HL-60 (cell line): ENCODE measurements at regions not wholly inside any gene's neighbourhood (a gene's known extent, or its start where the extent isn't known, plus 50 kb on each side); places are given as distances from the start of the nearest gene placed in this dataset.
"Not testable (repeated sequence)": the region's sequence is repeated elsewhere in the genome, so short reads cannot be mapped to it uniquely, and the experiment has no call there.

Source experiments
- DNase-seq, 2 experiments: peaks; one replicate each; pipeline ENCODE4 v3.0.0-alpha.2; 2010 to 2020; ENCODE audit warnings: low read depth in 1 of 2, low spot score in 1 of 2
- H3K27ac ChIP-seq: fragments of 250-450 bp; sonication (Bioruptor Pico); replicated peaks from 2 replicates; pipeline ENCODE4 v1.5.1; 2020; ENCODE audit warnings: mild to moderate bottlenecking, moderate library complexity
- H3K27me3 ChIP-seq: fragments of 250-450 bp; sonication (Bioruptor Pico); 2 replicates; pipeline ENCODE4 v1.5.1; 2021; ENCODE audit warnings: mild to moderate bottlenecking, moderate library complexity; ENCODE audit not compliant: insufficient read depth, poor library complexity, severe bottlenecking
- H3K4me3 ChIP-seq: replicated peaks from 2 replicates; pipeline ENCODE4 v1.5.1; 2011; ENCODE audit warnings: mild to moderate bottlenecking, control low read depth, low read length; ENCODE audit not compliant: insufficient read depth
- GABPA ChIP-seq: IDR thresholded peaks from 2 replicates; pipeline ENCODE4 v1.6.1; 2012; ENCODE audit warnings: low read depth
- POLR2AphosphoS5 ChIP-seq: IDR thresholded peaks from 2 replicates; pipeline ENCODE4 v1.6.1; 2012; ENCODE audit warnings: low read depth
- SPI1 ChIP-seq: IDR thresholded peaks from 2 replicates; pipeline ENCODE4 v1.6.1; 2012; ENCODE audit warnings: low read depth, mild to moderate bottlenecking, borderline replicate concordance
- TF ChIP-seq, protein P1 (sequence below): IDR thresholded peaks from 2 replicates; pipeline ENCODE4 v1.6.1; 2012; ENCODE audit warnings: low read depth; ENCODE audit not compliant: insufficient replicate concordance
- TF ChIP-seq, protein P2 (sequence below): IDR thresholded peaks from one replicate; pipeline ENCODE4 v1.5.1; 2011; ENCODE audit warnings: low read length, control low read depth, inconsistent platforms; ENCODE audit not compliant: insufficient read depth

- TF ChIP-seq SPI1: no peak
These were observed 95.7 kb upstream of the NCAM2 start for GRCh38 chr21:20902511-20902910.

GRCh38 chr21:20902998-20903397 is 95.2 kb upstream of the NCAM2 start:
- H3K4me3 ChIP-seq: no peak overlapping the region
- H3K27me3 ChIP-seq: no peaks in the 10 kb centered on the region
- no peak overlapping the region for H3K27ac ChIP-seq
- TF ChIP-seq GABPA (no peak), POLR2AphosphoS5 (no peak), SPI1 (no peak)
- TF ChIP-seq, protein P1, sequence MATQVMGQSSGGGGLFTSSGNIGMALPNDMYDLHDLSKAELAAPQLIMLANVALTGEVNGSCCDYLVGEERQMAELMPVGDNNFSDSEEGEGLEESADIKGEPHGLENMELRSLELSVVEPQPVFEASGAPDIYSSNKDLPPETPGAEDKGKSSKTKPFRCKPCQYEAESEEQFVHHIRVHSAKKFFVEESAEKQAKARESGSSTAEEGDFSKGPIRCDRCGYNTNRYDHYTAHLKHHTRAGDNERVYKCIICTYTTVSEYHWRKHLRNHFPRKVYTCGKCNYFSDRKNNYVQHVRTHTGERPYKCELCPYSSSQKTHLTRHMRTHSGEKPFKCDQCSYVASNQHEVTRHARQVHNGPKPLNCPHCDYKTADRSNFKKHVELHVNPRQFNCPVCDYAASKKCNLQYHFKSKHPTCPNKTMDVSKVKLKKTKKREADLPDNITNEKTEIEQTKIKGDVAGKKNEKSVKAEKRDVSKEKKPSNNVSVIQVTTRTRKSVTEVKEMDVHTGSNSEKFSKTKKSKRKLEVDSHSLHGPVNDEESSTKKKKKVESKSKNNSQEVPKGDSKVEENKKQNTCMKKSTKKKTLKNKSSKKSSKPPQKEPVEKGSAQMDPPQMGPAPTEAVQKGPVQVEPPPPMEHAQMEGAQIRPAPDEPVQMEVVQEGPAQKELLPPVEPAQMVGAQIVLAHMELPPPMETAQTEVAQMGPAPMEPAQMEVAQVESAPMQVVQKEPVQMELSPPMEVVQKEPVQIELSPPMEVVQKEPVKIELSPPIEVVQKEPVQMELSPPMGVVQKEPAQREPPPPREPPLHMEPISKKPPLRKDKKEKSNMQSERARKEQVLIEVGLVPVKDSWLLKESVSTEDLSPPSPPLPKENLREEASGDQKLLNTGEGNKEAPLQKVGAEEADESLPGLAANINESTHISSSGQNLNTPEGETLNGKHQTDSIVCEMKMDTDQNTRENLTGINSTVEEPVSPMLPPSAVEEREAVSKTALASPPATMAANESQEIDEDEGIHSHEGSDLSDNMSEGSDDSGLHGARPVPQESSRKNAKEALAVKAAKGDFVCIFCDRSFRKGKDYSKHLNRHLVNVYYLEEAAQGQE: no peak
- TF ChIP-seq, protein P2, sequence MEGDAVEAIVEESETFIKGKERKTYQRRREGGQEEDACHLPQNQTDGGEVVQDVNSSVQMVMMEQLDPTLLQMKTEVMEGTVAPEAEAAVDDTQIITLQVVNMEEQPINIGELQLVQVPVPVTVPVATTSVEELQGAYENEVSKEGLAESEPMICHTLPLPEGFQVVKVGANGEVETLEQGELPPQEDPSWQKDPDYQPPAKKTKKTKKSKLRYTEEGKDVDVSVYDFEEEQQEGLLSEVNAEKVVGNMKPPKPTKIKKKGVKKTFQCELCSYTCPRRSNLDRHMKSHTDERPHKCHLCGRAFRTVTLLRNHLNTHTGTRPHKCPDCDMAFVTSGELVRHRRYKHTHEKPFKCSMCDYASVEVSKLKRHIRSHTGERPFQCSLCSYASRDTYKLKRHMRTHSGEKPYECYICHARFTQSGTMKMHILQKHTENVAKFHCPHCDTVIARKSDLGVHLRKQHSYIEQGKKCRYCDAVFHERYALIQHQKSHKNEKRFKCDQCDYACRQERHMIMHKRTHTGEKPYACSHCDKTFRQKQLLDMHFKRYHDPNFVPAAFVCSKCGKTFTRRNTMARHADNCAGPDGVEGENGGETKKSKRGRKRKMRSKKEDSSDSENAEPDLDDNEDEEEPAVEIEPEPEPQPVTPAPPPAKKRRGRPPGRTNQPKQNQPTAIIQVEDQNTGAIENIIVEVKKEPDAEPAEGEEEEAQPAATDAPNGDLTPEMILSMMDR: no peak
- no peak for DNase-seq

More at GRCh38 chr21:20902511-20902910, 95.7 kb upstream of the NCAM2 start:
- no peaks in the 10 kb centered on the region for H3K27me3 ChIP-seq
- DNase-seq: no peak
- no peak overlapping the region for H3K4me3 ChIP-seq
- H3K27ac ChIP-seq: no peak overlapping the region

DNA sequence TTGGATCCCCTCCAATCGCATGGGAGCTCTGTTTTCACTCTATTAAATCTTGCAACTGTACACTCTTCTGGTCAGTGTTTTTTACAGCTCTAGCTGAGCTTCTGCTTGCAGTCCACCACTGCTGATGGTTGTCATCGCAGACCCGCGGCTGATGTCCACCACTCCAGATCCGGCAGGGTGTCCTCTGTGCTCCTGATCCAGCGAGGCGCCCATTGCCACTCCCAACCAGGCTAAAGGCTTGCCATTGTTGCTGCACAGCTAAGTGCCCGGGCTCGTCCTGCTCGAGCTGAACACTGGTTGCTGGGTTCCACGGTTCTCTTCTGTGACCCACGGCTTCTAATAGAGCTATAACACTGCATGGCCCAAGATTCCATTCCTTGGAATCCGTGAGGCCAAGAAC is 70.7 kb upstream of the NCAM2 start:
- not testable (repeated sequence) for H3K27ac ChIP-seq, H3K4me3 ChIP-seq, H3K27me3 ChIP-seq, DNase-seq

DNA sequence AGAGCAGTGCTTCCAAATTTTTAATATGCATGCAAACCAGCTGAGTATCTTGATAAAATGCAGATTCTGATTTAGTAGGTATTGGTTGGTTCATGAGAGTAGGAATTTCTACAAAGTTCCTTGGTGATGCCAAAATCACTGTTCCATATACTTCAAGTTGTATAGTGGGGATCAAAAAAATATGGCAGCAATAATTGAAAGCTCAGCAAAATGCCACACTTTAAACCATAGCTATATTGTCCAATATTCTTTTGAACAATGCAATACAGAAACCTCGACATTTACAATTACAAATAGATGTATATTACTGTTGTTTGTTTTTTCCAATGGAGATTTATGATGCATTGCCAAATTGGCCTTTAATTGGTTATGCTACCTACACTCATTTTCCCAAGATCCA is 55.7 kb upstream of the NCAM2 start:
- no peak for TF ChIP-seq GABPA
- TF ChIP-seq, protein P2: no peak
- no peak for TF ChIP-seq SPI1
- TF ChIP-seq, protein P1: no peak
- no peak for TF ChIP-seq POLR2AphosphoS5
- H3K4me3 ChIP-seq: no peak overlapping the region

DNA sequence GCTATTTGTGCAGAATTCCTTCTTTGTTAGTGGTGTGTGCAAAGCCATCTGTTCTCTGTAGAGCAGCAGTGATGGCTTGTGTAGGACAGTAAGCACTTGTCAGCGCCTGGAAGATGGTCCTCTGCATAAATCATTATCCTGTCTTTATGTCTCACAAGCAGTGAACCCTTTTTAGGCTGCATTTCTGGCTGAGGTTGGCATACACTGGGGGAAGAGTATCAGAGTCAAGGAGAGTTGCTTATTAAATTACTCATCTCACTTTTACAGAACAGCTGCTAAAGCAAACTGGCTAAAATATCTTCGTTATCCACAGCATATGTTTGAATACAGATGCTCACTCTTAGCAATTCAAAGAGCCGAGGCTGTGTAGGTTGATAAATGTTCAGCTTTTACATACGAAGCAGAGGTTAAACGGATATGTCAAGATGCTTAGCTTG is 54.6 kb upstream of the NCAM2 start:
- no peak overlapping the region for H3K4me3 ChIP-seq
- H3K27me3 ChIP-seq: no peaks in the 10 kb centered on the region
- no peak overlapping the region for H3K27ac ChIP-seq
- no peak for DNase-seq
- TF ChIP-seq, protein P1: no peak
- TF ChIP-seq POLR2AphosphoS5 (no peak), GABPA (no peak), SPI1 (no peak)
- TF ChIP-seq, protein P2: no peak

More for the DNA sequence above, 55.7 kb upstream of the NCAM2 start:
- no peak for DNase-seq
- H3K27ac ChIP-seq: no peak overlapping the region
- H3K27me3 ChIP-seq: no peaks in the 10 kb centered on the region
